KMS-11 (cell line): ENCODE measurements at regions not wholly inside any gene's neighbourhood (a gene's known extent, or its start where the extent isn't known, plus 50 kb on each side); places are given as distances from the start of the nearest gene placed in this dataset.
A peak's percentile ranks its signal among the peaks of the same experiment; 100 is the strongest.

Source experiments
- H2AFZ ChIP-seq: fragments of 200-600 bp; sonication (generic); 2 replicates; pipeline ENCODE4 v1.6.1; 2016; ENCODE audit warnings: antibody characterized with exemption, mixed run types, low read depth
- H3K27ac ChIP-seq: fragments of 200-600 bp; sonication (generic); 2 replicates; pipeline ENCODE4 v1.6.1; 2016; ENCODE audit warnings: mild to moderate bottlenecking, mixed run types
- H3K27me3 ChIP-seq: fragments of 200-600 bp; sonication (generic); 2 replicates; pipeline ENCODE4 v1.6.1; 2017; ENCODE audit warnings: mild to moderate bottlenecking, low read depth, mixed run types, moderate library complexity; ENCODE audit not compliant: insufficient read depth
- H3K36me3 ChIP-seq: fragments of 200-600 bp; sonication (generic); 2 replicates; pipeline ENCODE4 v1.6.1; 2017; ENCODE audit warnings: mild to moderate bottlenecking, mixed run types; ENCODE audit not compliant: insufficient read depth
- H3K4me1 ChIP-seq: fragments of 200-600 bp; sonication (generic); 2 replicates; pipeline ENCODE4 v1.6.1; 2016; ENCODE audit warnings: mild to moderate bottlenecking, low read depth, mixed run types; ENCODE audit not compliant: poor library complexity, severe bottlenecking
- H3K4me2 ChIP-seq: fragments of 200-600 bp; sonication (generic); 2 replicates; pipeline ENCODE4 v1.7.0; 2016; ENCODE audit warnings: mild to moderate bottlenecking, mixed run types
- H3K4me3 ChIP-seq: fragments of 200-600 bp; sonication (generic); IDR thresholded peaks from 2 replicates; pipeline ENCODE4 v1.6.1; 2017; ENCODE audit warnings: low read depth, low read length, mixed read lengths; ENCODE audit not compliant: insufficient read depth
- H3K79me2 ChIP-seq: fragments of 200-600 bp; sonication (generic); 2 replicates; pipeline ENCODE4 v1.6.1; 2016; ENCODE audit warnings: low read depth, mixed run types; ENCODE audit not compliant: insufficient read depth
- H3K9ac ChIP-seq: fragments of 200-600 bp; sonication (generic); 2 replicates; pipeline ENCODE4 v1.6.1; 2016; ENCODE audit warnings: mild to moderate bottlenecking, mixed run types
- H4K20me1 ChIP-seq: fragments of 200-600 bp; sonication (generic); 2 replicates; pipeline ENCODE4 v1.6.1; 2016; ENCODE audit warnings: mild to moderate bottlenecking, mixed run types; ENCODE audit not compliant: insufficient read depth
- TF ChIP-seq, protein P1 (sequence below): fragments of 200-600 bp; sonication (generic); conservative IDR thresholded peaks from 2 replicates; pipeline ENCODE4 v1.6.1; 2017; ENCODE audit warnings: low read depth, mild to moderate bottlenecking, antibody characterized with exemption, low read length, moderate library complexity, mixed read lengths

DNA sequence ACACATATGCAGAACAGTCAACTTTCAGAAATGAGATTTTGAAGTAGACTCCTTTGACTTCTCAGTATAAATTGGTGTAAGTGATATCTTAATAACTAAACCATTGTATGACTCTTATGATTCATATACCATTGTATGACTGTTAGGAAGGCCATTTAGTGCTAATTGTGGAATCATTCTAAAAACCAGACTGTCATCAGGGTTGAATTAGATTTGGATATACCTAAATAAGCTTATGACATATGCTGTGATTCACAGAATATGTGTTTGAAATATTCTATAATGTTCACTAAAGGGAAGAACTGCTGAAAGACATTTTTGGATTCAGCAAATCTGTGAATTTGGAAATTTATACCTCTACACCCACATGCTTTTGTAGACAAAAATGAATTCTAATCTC lies 438.1 kb downstream of the MDFIC start:
- no peaks in the 10 kb centered on the region for H3K36me3 ChIP-seq
- peaks cover 7% of the 10 kb centered on the region for H3K4me1 ChIP-seq
- no peak overlapping the region for H3K27ac ChIP-seq
- no peaks in the 10 kb centered on the region for H3K79me2 ChIP-seq
- H2AFZ ChIP-seq, result no peak overlapping the region
- H3K9ac ChIP-seq, result no peak overlapping the region
- H4K20me1 ChIP-seq, result no peaks in the 10 kb centered on the region
- TF ChIP-seq, protein P1, sequence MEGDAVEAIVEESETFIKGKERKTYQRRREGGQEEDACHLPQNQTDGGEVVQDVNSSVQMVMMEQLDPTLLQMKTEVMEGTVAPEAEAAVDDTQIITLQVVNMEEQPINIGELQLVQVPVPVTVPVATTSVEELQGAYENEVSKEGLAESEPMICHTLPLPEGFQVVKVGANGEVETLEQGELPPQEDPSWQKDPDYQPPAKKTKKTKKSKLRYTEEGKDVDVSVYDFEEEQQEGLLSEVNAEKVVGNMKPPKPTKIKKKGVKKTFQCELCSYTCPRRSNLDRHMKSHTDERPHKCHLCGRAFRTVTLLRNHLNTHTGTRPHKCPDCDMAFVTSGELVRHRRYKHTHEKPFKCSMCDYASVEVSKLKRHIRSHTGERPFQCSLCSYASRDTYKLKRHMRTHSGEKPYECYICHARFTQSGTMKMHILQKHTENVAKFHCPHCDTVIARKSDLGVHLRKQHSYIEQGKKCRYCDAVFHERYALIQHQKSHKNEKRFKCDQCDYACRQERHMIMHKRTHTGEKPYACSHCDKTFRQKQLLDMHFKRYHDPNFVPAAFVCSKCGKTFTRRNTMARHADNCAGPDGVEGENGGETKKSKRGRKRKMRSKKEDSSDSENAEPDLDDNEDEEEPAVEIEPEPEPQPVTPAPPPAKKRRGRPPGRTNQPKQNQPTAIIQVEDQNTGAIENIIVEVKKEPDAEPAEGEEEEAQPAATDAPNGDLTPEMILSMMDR, result no peak
- no peaks in the 10 kb centered on the region for H3K27me3 ChIP-seq
- H3K4me3 ChIP-seq, result no peak overlapping the region
- H3K4me2 ChIP-seq, result no peak overlapping the region

- no peak overlapping the region for H3K27ac ChIP-seq
- H3K27me3 ChIP-seq, result no peaks in the 10 kb centered on the region
- TF ChIP-seq, protein P1, result no peak
- peak overlapping the region; percentile 18; the same call in 1 of the 2 replicates for H2AFZ ChIP-seq
- H3K9ac ChIP-seq, result no peak overlapping the region
- no peaks in the 10 kb centered on the region for H4K20me1 ChIP-seq
- H3K79me2 ChIP-seq, result no peaks in the 10 kb centered on the region
- H3K4me2 ChIP-seq, result 0 out of 2 replicates have a peak overlapping the region, but pooled peaks have one; percentile 25
- peaks cover 7% of the 10 kb centered on the region for H3K4me1 ChIP-seq
- H3K4me3 ChIP-seq, result no peak overlapping the region
- no peaks in the 10 kb centered on the region for H3K36me3 ChIP-seq
Measured at GRCh38 chr7:115359119-115359518, 437.2 kb downstream of the MDFIC start.

DNA sequence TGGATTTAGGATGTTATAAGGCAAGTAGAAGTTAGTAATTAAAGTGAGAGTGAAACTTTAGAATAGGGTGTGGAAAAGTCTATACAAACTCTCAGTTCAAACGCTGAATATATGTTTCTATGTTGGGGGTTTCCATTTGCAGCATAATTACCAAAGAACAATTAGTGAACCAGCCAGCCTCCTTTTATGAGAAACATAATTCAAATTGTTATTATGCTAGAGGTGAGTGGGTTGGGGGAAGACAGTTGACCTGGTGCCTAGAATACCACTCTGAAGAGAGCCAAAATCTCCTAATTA lies 435.8 kb downstream of the MDFIC start:
- H3K79me2 ChIP-seq, result no peaks in the 10 kb centered on the region
- no peak overlapping the region for H3K4me3 ChIP-seq
- H2AFZ ChIP-seq, result no peak overlapping the region
- H4K20me1 ChIP-seq, result no peaks in the 10 kb centered on the region
- no peak overlapping the region for H3K4me2 ChIP-seq
- H3K27ac ChIP-seq, result no peak overlapping the region
- TF ChIP-seq, protein P1, result no peak
- no peaks in the 10 kb centered on the region for H3K36me3 ChIP-seq
- H3K4me1 ChIP-seq, result peaks cover 7% of the 10 kb centered on the region
- no peak overlapping the region for H3K9ac ChIP-seq
- H3K27me3 ChIP-seq, result no peaks in the 10 kb centered on the region

DNA sequence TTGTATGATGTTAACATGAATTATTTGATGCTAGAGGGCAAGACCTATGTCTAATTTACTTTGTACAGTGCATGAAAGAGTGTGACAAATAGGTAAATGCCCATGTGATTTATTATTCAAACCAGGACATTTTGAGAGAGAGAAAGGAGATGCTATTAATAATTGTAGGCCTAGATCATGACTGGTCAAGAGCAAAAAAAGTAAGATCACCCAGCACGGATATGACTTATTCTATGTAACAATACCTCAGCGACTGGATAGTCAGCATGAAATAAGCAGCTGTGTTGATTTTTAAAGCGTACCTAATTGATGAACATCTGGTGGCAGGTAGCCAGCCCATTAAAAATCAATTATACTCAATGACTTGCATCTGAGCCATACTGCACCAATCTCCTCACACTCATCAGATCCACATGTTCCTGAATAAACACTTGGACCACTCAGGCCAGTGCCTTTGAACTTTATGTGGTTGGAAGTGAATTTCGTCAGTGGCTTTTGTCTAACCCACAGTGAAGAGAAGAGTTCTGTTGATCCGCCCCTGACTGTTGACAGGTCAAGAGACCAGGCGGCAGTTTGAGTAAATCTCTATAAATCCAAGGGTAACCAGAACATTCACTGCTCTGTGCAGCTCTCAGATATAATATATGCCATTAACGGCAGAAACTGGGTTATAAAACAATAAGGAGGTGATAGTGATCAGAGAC lies 435.3 kb downstream of the MDFIC start:
- Histone ChIP-seq H3K9ac (no peak overlapping the region), H3K27ac (no peak overlapping the region), H4K20me1 (no peaks in the 10 kb centered on the region), H3K4me3 (no peak overlapping the region), H3K79me2 (no peaks in the 10 kb centered on the region), H3K27me3 (no peaks in the 10 kb centered on the region), H2AFZ (no peak overlapping the region), H3K4me2 (no peak overlapping the region), H3K36me3 (no peaks in the 10 kb centered on the region), H3K4me1 (peaks cover 7% of the 10 kb centered on the region)
- TF ChIP-seq, protein P1, result no peak
